ENCODE measurements at regions not wholly inside any gene's neighbourhood (a gene's known extent, or its start where the extent isn't known, plus 50 kb on each side); places are given as distances from the start of the nearest gene placed in this dataset.

- Histone ChIP-seq H3K27me3 (ENCODE audit: control insufficient read depth, insufficient read depth, low read length) (no peaks in the 10 kb centered on the region), H3K4me3 (ENCODE audit: low read depth in 2 of 2, low read length in 2 of 2) (no peak overlapping the region), H3K27ac (ENCODE audit: low read length) (no peak overlapping the region), H3K36me3 (ENCODE audit: control insufficient read depth, insufficient read depth, low read length) (no peaks in the 10 kb centered on the region), H3K9me3 (ENCODE audit: control insufficient read depth, insufficient read depth, low read depth, low read length) (no peaks in the 10 kb centered on the region), H3K4me1 (ENCODE audit: control insufficient read depth, insufficient read depth, low read length) (no peaks in the 10 kb centered on the region)
- DNase-seq (ENCODE audit: low read depth, low spot score), result no peak
- no TSS peak for BruUV-seq (replicated peaks)
- ATAC-seq, result no peak
- intact Hi-C loops (cut with micrococcal nuclease; ENCODE audit: unreplicated experiment) (no loop called here), in situ Hi-C loops (cut with HindIII; ENCODE audit: low pct_unique_long_range_greater_than_20kb, low sequenced_read_pairs) (no loop called here)
- ChIA-PET POLR2A (no interaction called here), CTCF (interaction anchor here (0.6 kb wide), 1 partner anchor 1379 kb away, joined by 4 read pairs; no protein-coding TSS in a partner anchor)
- TF ChIP-seq CTCF (IDR thresholded peaks at IDR 0.05) (no peak), SIN3A (IDR thresholded peaks at IDR 0.05; ENCODE audit: borderline replicate concordance, insufficient read depth, low read depth, low read length) (no peak), REST (IDR thresholded peaks at IDR 0.05; ENCODE audit: insufficient read depth in 1 of 2, low read depth in 2 of 2, low read length in 1 of 2) (no peak), POLR2AphosphoS5 (IDR thresholded peaks at IDR 0.05; ENCODE audit: low read depth, low read length) (no peak), TCF7L2 (IDR thresholded peaks at IDR 0.05; ENCODE audit: low read depth, low read length) (no peak)
Observed at GRCh38 chr1:209342441-209343175, 240.9 kb upstream of the CAMK1G start.

GRCh38 chr1:209343511-209343910, 240.0 kb upstream of the CAMK1G start:
- ChIA-PET CTCF (interaction anchor here (0.6 kb wide), 1 partner anchor 1380 kb away, joined by 4 read pairs; no protein-coding TSS in a partner anchor), POLR2A (no interaction called here)
- H3K36me3 ChIP-seq (ENCODE audit: control insufficient read depth, insufficient read depth, low read length), result no peaks in the 10 kb centered on the region
- no peak overlapping the region for H3K27ac ChIP-seq (ENCODE audit: low read length)
- H3K27me3 ChIP-seq (ENCODE audit: control insufficient read depth, insufficient read depth, low read length), result no peaks in the 10 kb centered on the region
- H3K4me3 ChIP-seq (ENCODE audit: low read depth in 2 of 2, low read length in 2 of 2), result no peak overlapping the region
- BruUV-seq (replicated peaks), result no TSS peak
- no peak for ATAC-seq
- DNase-seq (ENCODE audit: low read depth, low spot score), result no peak
- TF ChIP-seq SIN3A (IDR thresholded peaks at IDR 0.05; ENCODE audit: borderline replicate concordance, insufficient read depth, low read depth, low read length) (no peak), CTCF (IDR thresholded peaks at IDR 0.05) (no peak), REST (IDR thresholded peaks at IDR 0.05; ENCODE audit: insufficient read depth in 1 of 2, low read depth in 2 of 2, low read length in 1 of 2) (no peak), POLR2AphosphoS5 (IDR thresholded peaks at IDR 0.05; ENCODE audit: low read depth, low read length) (no peak), TCF7L2 (IDR thresholded peaks at IDR 0.05; ENCODE audit: low read depth, low read length) (no peak)
- in situ Hi-C loops (cut with HindIII; ENCODE audit: low pct_unique_long_range_greater_than_20kb, low sequenced_read_pairs) (no loop called here), intact Hi-C loops (cut with micrococcal nuclease; ENCODE audit: unreplicated experiment) (no loop called here)
- H3K4me1 ChIP-seq (ENCODE audit: control insufficient read depth, insufficient read depth, low read length), result no peaks in the 10 kb centered on the region
- no peaks in the 10 kb centered on the region for H3K9me3 ChIP-seq (ENCODE audit: control insufficient read depth, insufficient read depth, low read depth, low read length)
